Tibial nerve (tissue), 4 donors: ENCODE measurements at regions not wholly inside any gene's neighbourhood (a gene's known extent, or its start where the extent isn't known, plus 50 kb on each side); places are given as distances from the start of the nearest gene placed in this dataset.

Experiments used
- DNase-seq, 2 donors: peaks; one replicate each; pipeline ENCODE4 v3.0.0-alpha.2; 2019; ENCODE audit warnings: low spot score in 2 of 2
- H3K27ac ChIP-seq, 4 donors: fragments of 200-600 bp; sonication (generic) in 3 of 4; one replicate each; pipeline ENCODE4 v1.5.1; 2017 to 2019; ENCODE audit warnings: mild to moderate bottlenecking in 1 of 4
- H3K27me3 ChIP-seq, 2 donors: fragments of 200-600 bp; sonication (generic) in 1 of 2; one replicate each; pipeline versions ENCODE4 v1.5.1 to v1.6.0; 2017 to 2019
- H3K36me3 ChIP-seq, 3 donors: fragments of 200-600 bp; sonication (generic); one replicate each; pipeline ENCODE4 v1.5.1; 2018 to 2019
- H3K4me1 ChIP-seq, 4 donors: fragments of 200-600 bp; sonication (generic) in 3 of 4; one replicate each; pipeline ENCODE4 v1.5.1; 2017 to 2019
- H3K4me3 ChIP-seq, 4 donors: fragments of 200-600 bp; sonication (generic) in 3 of 4; one replicate each; pipeline ENCODE4 v1.5.1; 2017 to 2019; ENCODE audit warnings: mild to moderate bottlenecking in 1 of 4, moderate library complexity in 1 of 4
- H3K9me3 ChIP-seq, 4 donors: fragments of 200-600 bp; sonication (generic) in 3 of 4; one replicate each; pipeline ENCODE4 v1.5.1; 2017 to 2019
- EP300 ChIP-seq, 2 donors: sonication (generic); formaldehyde crosslinking; IDR thresholded peaks; one replicate each; pipeline ENCODE4 v1.6.1; 2017; ENCODE audit warnings: antibody characterized with exemption in 2 of 2, mild to moderate bottlenecking in 1 of 2
- POLR2A ChIP-seq, 2 donors: fragments of 450-650 bp; IDR thresholded peaks; one replicate each; pipeline ENCODE4 v1.6.1; 2017; ENCODE audit warnings: antibody characterized with exemption in 2 of 2, mild to moderate bottlenecking in 2 of 2, moderate library complexity in 2 of 2
- whole genome bisulfite sequencing, 2 donors: methylation state at CpG; one replicate each; pipeline ENCODE4 v1.1.5; 2018; 5-methylcytosine and 5-hydroxymethylcytosine counted together
- TF ChIP-seq, protein P1 (sequence below), 5 experiments: fragments of 200-600 bp in 3 of 5; fragments of 450-650 bp in 2 of 5; sonication (generic) in 3 of 5; IDR thresholded peaks; one replicate each; pipeline ENCODE4 v1.5.1; 2016 to 2019; ENCODE audit warnings: antibody characterized with exemption in 5 of 5, mild to moderate bottlenecking in 3 of 5, moderate library complexity in 2 of 5

DNA sequence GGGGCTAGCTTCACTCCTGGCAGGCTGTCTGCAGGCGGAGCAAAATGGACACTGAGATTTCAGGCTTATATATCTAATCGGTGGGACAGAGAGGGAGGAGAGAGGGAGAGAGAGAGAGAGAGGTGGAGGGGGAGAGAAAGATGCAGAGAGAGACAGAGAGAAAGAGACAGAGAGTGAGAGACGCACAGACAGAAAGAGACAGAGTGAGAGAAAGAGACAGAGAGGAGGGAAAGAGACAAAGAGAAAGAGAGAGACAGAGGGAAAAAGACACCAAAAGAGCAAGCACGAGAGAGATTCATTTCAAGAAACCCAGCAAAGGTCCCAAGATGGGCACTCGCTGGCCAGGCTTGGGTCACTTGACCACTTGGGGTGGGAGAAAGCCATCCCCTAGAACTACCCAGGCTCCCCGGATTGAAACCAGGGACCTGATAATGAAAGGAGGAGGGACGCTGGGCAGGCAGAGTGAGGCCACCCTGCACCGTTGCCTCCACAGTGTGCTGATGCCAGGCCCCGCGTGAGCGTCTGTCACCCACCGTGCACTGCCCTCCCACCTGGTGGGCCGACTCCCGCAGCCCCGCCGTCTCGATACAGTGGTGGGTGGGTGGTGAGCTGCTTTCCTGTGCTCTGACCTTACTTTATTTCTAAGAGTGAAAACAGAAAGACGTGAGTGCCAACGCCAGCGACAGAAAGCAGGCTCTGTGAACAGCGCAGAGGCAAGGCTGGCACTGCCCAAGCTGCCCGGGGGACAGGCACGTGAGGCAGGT, 67.9 kb upstream of the SLCO4A1 start:
- TF ChIP-seq POLR2A (IDR thresholded peaks at IDR 0.05) (no peak), EP300 (IDR thresholded peaks at IDR 0.05) (no peak)
- TF ChIP-seq, protein P1, sequence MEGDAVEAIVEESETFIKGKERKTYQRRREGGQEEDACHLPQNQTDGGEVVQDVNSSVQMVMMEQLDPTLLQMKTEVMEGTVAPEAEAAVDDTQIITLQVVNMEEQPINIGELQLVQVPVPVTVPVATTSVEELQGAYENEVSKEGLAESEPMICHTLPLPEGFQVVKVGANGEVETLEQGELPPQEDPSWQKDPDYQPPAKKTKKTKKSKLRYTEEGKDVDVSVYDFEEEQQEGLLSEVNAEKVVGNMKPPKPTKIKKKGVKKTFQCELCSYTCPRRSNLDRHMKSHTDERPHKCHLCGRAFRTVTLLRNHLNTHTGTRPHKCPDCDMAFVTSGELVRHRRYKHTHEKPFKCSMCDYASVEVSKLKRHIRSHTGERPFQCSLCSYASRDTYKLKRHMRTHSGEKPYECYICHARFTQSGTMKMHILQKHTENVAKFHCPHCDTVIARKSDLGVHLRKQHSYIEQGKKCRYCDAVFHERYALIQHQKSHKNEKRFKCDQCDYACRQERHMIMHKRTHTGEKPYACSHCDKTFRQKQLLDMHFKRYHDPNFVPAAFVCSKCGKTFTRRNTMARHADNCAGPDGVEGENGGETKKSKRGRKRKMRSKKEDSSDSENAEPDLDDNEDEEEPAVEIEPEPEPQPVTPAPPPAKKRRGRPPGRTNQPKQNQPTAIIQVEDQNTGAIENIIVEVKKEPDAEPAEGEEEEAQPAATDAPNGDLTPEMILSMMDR (IDR thresholded peaks at IDR 0.05), result no peak
- Histone ChIP-seq H3K27me3 (peaks cover 0 to 87% of the 10 kb centered on the region in 2 donors), H3K36me3 (no peaks in the 10 kb centered on the region), H3K4me1 (no peaks in the 10 kb centered on the region), H3K4me3 (no peak overlapping the region), H3K9me3 (peaks cover 0 to 11% (median 0%) of the 10 kb centered on the region in 4 donors), H3K27ac (no peak overlapping the region)
- DNase-seq, result no peak
- WGBS, 2 donors, result 84 to 86% methylated on average over 23 of the region's 23 CpGs

DNA sequence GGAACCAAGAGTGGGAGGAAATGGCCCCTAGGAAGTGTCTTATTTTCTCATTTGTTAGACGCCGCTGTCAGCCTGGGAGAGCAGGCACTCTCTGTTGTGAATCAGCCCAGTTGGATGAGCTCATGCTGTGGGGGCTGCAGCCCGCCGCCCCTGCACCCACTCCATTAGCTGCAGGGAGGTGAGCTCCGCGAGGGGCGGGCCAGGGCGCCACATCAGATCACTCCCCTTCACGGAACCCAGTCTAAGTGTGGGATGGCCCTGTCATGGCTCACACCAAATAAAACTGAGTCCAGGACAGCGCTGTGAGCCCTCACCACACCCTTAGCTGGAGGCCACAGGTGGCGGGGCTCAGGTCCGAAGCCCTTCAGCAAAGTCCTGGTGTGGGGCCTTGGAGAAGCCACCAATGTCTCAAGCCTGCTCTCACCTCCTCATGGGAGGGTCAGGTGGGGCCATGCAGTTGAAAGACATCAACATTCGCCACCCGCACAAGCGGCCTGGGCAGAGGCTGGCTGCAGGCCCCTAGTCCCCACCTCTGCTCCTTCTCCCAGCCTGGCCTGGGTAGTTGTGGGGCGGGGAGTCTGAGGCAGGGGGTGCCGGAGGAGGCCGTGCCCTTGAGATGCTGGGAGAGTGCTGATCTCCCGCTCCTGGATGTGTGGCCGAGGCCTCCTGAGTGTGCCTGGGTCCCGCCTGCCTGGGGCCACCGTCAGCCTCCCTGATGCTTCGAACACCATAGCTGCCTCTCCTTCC, 66.2 kb upstream of the SLCO4A1 start:
- WGBS, 2 donors, result 68% methylated on average over 21 to 23 of the region's 23 CpGs
- no peak overlapping the region for H3K27ac ChIP-seq
- no peak for DNase-seq
- H3K4me1 ChIP-seq, result no peaks in the 10 kb centered on the region
- TF ChIP-seq, protein P1 (IDR thresholded peaks at IDR 0.05), result no peak
- no peak for TF ChIP-seq EP300 (IDR thresholded peaks at IDR 0.05)
- TF ChIP-seq POLR2A (IDR thresholded peaks at IDR 0.05), result no peak
- H3K27me3 ChIP-seq, result peaks cover 0 to 96% of the 10 kb centered on the region in 2 donors
- peaks cover 0 to 11% (median 0%) of the 10 kb centered on the region in 4 donors for H3K9me3 ChIP-seq
- H3K36me3 ChIP-seq, result no peaks in the 10 kb centered on the region
- H3K4me3 ChIP-seq, result no peak overlapping the region

DNA sequence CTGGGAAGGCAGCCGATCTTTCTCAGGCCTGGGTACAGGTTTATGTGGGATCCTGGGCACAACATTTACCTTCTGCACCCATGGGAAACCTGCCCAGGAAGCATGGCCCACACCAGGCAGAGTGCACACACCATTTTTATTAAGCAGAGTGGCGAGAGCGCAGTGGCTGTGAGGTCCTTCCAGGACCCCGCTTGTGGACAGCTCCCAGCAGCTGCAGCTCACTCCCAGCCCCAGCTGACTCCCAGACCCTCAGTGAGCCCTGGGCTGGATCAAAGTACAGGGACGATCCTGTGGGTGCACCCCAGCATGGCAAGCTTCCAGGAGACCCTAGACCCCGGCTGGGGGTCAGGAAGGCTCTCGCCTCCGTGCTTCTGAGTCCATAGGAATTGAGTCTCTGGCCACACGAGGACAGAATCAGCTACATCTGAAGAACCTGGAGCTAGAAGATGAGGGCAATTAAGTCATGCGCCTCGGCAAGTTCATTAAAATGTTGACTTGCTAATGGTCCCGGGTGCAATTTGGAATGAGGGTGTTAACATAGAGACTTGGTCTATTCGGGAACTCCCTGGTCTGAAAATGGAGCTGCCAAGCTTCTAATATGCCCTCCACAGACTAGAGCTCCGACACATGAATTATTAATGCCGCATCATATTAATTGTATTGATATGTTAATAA, 65.4 kb upstream of the SLCO4A1 start:
- H3K4me3 ChIP-seq, result no peak overlapping the region
- peaks cover 0 to 7% (median 0%) of the 10 kb centered on the region in 4 donors for H3K4me1 ChIP-seq
- peaks cover 0 to 4% (median 0%) of the 10 kb centered on the region in 4 donors for H3K9me3 ChIP-seq
- DNase-seq, result no peak
- TF ChIP-seq EP300 (IDR thresholded peaks at IDR 0.05) (no peak), POLR2A (IDR thresholded peaks at IDR 0.05) (no peak)
- TF ChIP-seq, protein P1 (IDR thresholded peaks at IDR 0.05), result no peak
- peaks cover 0 to 97% of the 10 kb centered on the region in 2 donors for H3K27me3 ChIP-seq
- no peaks in the 10 kb centered on the region for H3K36me3 ChIP-seq
- no peak overlapping the region for H3K27ac ChIP-seq
- WGBS, 2 donors, result 29% methylated on average over 12 to 15 of the region's 15 CpGs

DNA sequence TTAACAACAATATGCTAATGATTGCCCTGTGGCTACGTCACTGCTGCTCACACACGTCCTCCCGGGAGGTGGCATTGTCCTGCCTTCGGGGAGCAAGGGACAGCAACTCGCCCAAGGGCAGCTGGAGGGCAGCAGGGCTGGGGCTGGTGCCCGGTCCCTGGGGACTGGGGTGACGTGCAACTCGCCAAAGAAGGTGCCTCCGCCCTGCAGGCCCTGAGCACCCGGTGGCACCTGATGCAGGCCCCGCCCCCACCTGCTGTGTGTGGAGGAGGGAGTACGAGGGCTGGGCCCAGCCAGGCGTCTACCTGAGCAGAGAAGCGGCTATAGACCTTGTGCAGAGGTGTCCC, 64.8 kb upstream of the SLCO4A1 start:
- H3K9me3 ChIP-seq, result no peaks in the 10 kb centered on the region
- H3K27me3 ChIP-seq, result peaks cover 0 to 97% of the 10 kb centered on the region in 2 donors
- H3K4me1 ChIP-seq, result peaks cover 0 to 12% (median 0%) of the 10 kb centered on the region in 4 donors
- DNase-seq, result no peak
- no peak overlapping the region for H3K4me3 ChIP-seq
- H3K27ac ChIP-seq, result no peak overlapping the region
- no peaks in the 10 kb centered on the region for H3K36me3 ChIP-seq
- TF ChIP-seq EP300 (IDR thresholded peaks at IDR 0.05) (no peak), POLR2A (IDR thresholded peaks at IDR 0.05) (no peak)
- TF ChIP-seq, protein P1 (IDR thresholded peaks at IDR 0.05), result no peak
- WGBS, 2 donors, result 23 to 31% methylated on average over 13 to 14 of the region's 14 CpGs
